ENCODE measurements at regions not wholly inside any gene's neighbourhood (a gene's known extent, or its start where the extent isn't known, plus 50 kb on each side); places are given as distances from the start of the nearest gene placed in this dataset.

DNA sequence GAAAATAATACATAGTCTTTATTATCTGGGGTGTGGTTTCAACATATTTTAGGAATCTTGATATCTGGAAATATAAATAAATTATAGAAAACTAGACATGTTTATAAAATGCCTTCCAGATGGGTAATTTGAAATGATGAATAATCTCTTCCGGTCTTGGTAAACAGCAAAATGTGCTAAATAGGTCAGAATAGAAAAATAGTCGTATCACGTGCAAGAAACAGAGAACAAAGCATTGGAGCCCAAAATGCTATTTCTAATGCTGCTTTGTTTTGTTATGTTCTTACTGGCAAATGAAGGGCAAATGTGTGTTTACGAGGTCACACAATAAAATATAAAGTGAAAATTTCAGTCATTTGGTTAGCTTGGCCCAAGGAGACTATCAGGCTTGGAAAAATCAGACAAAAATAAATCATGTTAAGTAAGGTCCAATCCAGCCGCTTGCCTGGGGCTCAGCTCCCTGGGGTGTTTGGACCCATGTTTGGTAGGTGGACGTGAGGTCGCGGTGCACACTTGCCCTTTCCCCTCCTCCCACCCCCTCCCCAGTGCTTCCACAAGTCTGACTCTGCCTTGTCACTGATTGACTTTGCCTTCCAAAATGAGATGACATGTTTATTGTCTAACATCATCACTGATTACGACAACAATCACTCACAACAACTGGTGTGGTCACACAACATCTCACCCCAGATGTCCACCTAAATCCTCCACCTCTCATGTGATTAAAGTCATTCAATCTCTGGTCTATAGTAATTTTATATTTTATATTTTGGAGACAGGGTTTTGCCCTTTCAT, 56.0 kb downstream of the RIN2 start:
- peaks cover 3% of the 10 kb centered on the region for H3K9me3 ChIP-seq
- ATAC-seq (no peak), DNase-seq (no peak)
- H3K36me3 ChIP-seq: no peaks in the 10 kb centered on the region
- H3K27me3 ChIP-seq (ENCODE audit: low read depth): no peaks in the 10 kb centered on the region
- peak overlapping the region; percentile 2 for H3K27ac ChIP-seq
- no peak overlapping the region for H3K4me3 ChIP-seq
- TF ChIP-seq, protein P1, sequence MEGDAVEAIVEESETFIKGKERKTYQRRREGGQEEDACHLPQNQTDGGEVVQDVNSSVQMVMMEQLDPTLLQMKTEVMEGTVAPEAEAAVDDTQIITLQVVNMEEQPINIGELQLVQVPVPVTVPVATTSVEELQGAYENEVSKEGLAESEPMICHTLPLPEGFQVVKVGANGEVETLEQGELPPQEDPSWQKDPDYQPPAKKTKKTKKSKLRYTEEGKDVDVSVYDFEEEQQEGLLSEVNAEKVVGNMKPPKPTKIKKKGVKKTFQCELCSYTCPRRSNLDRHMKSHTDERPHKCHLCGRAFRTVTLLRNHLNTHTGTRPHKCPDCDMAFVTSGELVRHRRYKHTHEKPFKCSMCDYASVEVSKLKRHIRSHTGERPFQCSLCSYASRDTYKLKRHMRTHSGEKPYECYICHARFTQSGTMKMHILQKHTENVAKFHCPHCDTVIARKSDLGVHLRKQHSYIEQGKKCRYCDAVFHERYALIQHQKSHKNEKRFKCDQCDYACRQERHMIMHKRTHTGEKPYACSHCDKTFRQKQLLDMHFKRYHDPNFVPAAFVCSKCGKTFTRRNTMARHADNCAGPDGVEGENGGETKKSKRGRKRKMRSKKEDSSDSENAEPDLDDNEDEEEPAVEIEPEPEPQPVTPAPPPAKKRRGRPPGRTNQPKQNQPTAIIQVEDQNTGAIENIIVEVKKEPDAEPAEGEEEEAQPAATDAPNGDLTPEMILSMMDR (IDR thresholded peaks at IDR 0.05): no peak
- H3K4me1 ChIP-seq: peaks cover 39% of the 10 kb centered on the region
- intact Hi-C loops (cut with DNase I): no loop called here

DNA sequence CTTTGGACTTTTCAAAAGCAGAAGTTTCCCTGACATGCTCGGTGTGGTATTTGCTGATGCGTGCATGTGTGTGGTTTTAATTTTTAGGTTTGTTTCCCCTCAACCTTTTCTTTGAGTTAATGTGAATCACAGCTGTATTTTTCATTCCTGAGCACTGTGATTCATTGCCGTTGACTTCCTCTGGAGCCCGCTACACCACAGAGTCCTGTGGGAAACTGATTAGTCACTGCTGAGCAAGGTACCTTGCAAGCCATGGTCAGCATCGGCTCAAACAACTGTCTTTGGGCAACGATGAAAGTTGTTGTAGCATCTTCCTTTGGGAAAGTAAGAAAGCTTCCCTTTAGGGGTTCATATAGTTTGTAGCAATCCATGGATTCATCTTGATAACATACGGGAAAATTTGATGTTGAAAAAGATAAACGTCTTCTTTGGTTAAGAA, 57.5 kb downstream of the RIN2 start:
- Histone ChIP-seq H3K27ac (peak overlapping the region; percentile 5), H3K9me3 (peaks cover 5% of the 10 kb centered on the region), H3K36me3 (no peaks in the 10 kb centered on the region), H3K4me1 (peaks cover 39% of the 10 kb centered on the region), H3K4me3 (no peak overlapping the region), H3K27me3 (ENCODE audit: low read depth) (no peaks in the 10 kb centered on the region)
- peak; percentile 61 to 72 for ATAC-seq
- TF ChIP-seq, protein P1 (IDR thresholded peaks at IDR 0.05): peak; percentile 7
- no peak for DNase-seq
- intact Hi-C loops (cut with DNase I): no loop called here

- Histone ChIP-seq H3K9me3 (peaks cover 5% of the 10 kb centered on the region), H3K4me3 (no peak overlapping the region), H3K27ac (peak overlapping the region; percentile 0), H3K4me1 (peaks cover 39% of the 10 kb centered on the region), H3K36me3 (no peaks in the 10 kb centered on the region), H3K27me3 (ENCODE audit: low read depth) (no peaks in the 10 kb centered on the region)
- TF ChIP-seq, protein P1 (IDR thresholded peaks at IDR 0.05): no peak
- DNase-seq (no peak), ATAC-seq (no peak)
- intact Hi-C loops (cut with DNase I): no loop called here
Observed at GRCh38 chr20:19816386-19816785, 58.3 kb downstream of the RIN2 start.

DNA sequence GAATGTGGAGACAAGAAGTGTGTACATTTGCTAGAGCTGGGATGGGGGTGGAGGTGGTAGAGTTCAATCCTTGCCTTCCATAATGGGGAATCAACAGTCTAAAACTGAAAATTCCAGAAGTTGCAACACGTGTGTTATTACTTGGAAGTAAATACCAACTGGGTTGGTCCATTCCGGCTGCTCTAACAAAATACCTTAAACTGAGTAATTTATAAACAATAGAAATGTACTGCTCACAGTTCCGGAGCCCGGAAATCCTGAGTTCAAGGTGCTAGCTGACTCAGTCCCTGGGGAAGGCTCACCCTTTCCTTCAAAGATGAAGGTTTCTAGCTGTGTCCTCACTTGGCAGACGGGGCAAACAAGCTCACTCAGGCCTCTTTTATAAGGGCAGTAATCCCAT, 59.0 kb downstream of the RIN2 start:
- DNase-seq (no peak), ATAC-seq (peak in 1 of 2 donors; percentile 19)
- H3K4me1 ChIP-seq: peaks cover 39% of the 10 kb centered on the region
- no peaks in the 10 kb centered on the region for H3K27me3 ChIP-seq (ENCODE audit: low read depth)
- H3K9me3 ChIP-seq: peaks cover 5% of the 10 kb centered on the region
- H3K27ac ChIP-seq: peak overlapping the region; percentile 0
- TF ChIP-seq, protein P1 (IDR thresholded peaks at IDR 0.05): no peak
- H3K4me3 ChIP-seq: no peak overlapping the region
- intact Hi-C loops (cut with DNase I): no loop called here
- no peaks in the 10 kb centered on the region for H3K36me3 ChIP-seq

GRCh38 chr20:19819149-19819548, 61.1 kb downstream of the RIN2 start:
- H3K9me3 ChIP-seq: peaks cover 5% of the 10 kb centered on the region
- H3K36me3 ChIP-seq: no peaks in the 10 kb centered on the region
- H3K4me1 ChIP-seq: peaks cover 26% of the 10 kb centered on the region
- no peak overlapping the region for H3K27ac ChIP-seq
- intact Hi-C loops (cut with DNase I): no loop called here
- no peak overlapping the region for H3K4me3 ChIP-seq
- DNase-seq (no peak), ATAC-seq (no peak)
- no peaks in the 10 kb centered on the region for H3K27me3 ChIP-seq (ENCODE audit: low read depth)
- TF ChIP-seq, protein P1 (IDR thresholded peaks at IDR 0.05): no peak

Measured in lower lobe of right lung (tissue), 2 donors.